NCI-H2227 (cell line): ENCODE measurements at regions not wholly inside any gene's neighbourhood (a gene's known extent, or its start where the extent isn't known, plus 50 kb on each side); places are given as distances from the start of the nearest gene placed in this dataset.
A peak's percentile ranks its signal among the peaks of the same experiment; 100 is the strongest.
"Not testable (repeated sequence)": the region's sequence is repeated elsewhere in the genome, so short reads cannot be mapped to it uniquely, and the experiment has no call there.

Experiments
- DNase-seq: peaks from one replicate; lab custom pipeline; 2025; ENCODE audit not compliant: unreplicated experiment; lab: John Stamatoyannopoulos, UW

- no peak for DNase-seq
Measured at GRCh38 chr14:70269582-70269981, 80.8 kb upstream of the SLC8A3 start.

- no peak for DNase-seq
Measured at GRCh38 chr14:70268760-70269159, 80.0 kb upstream of the SLC8A3 start.

- DNase-seq: no peak
Measured at GRCh38 chr14:70266157-70266556, 77.4 kb upstream of the SLC8A3 start.

- no peak for DNase-seq
Measured at GRCh38 chr14:70265422-70265821, 76.7 kb upstream of the SLC8A3 start.

- DNase-seq: no peak
Measured at GRCh38 chr14:70259420-70259819, 70.7 kb upstream of the SLC8A3 start.

GRCh38 chr14:70257526-70257925 lies 68.8 kb upstream of the SLC8A3 start:
- DNase-seq: no peak

GRCh38 chr14:70256601-70257000 lies 67.8 kb upstream of the SLC8A3 start:
- DNase-seq: no peak

GRCh38 chr14:70255071-70256057 lies 66.6 kb upstream of the SLC8A3 start:
- DNase-seq: peak; percentile 66

GRCh38 chr14:70254476-70254961 lies 65.8 kb upstream of the SLC8A3 start:
- DNase-seq: peak; percentile 75

GRCh38 chr14:70253547-70253946 lies 64.8 kb upstream of the SLC8A3 start:
- DNase-seq: not testable (repeated sequence)

- DNase-seq: no peak
Measured at GRCh38 chr14:70245026-70245425, 56.3 kb upstream of the SLC8A3 start.

- DNase-seq: no peak
Measured at GRCh38 chr14:70239802-70240201, 51.1 kb upstream of the SLC8A3 start.

- DNase-seq: not testable (repeated sequence)
Measured at GRCh38 chr14:70238635-70239034, 49.9 kb upstream of the SLC8A3 start.
